ENCODE measurements at regions not wholly inside any gene's neighbourhood (a gene's known extent, or its start where the extent isn't known, plus 50 kb on each side); places are given as distances from the start of the nearest gene placed in this dataset.

- Histone ChIP-seq H3K9me3 (ENCODE audit: low read length) (peaks cover 60% of the 10 kb centered on the region), H4K20me1 (ENCODE audit: insufficient read depth, low read length) (no peaks in the 10 kb centered on the region), H3K27me3 (ENCODE audit: control insufficient read depth in 1 of 2, insufficient read depth in 2 of 2, low read length in 2 of 2) (no peaks in the 10 kb centered on the region), H3K9ac (ENCODE audit: insufficient read depth, low read depth, low read length) (no peak overlapping the region), H3K27ac (ENCODE audit: extremely low read length, insufficient read depth, low read length) (no peak overlapping the region), H3K36me3 (replicated peaks in 1 of 2; ENCODE audit: control insufficient read depth in 1 of 2, insufficient read depth in 2 of 2, low read length in 2 of 2) (no peaks in the 10 kb centered on the region), H2AFZ (ENCODE audit: low read length) (no peak overlapping the region), H3K4me1 (ENCODE audit: insufficient read depth, low read length) (no peaks in the 10 kb centered on the region), H3K4me3 (replicated peaks in 1 of 3; ENCODE audit: insufficient read depth in 1 of 3, low read depth in 2 of 3, low read length in 3 of 3) (no peak overlapping the region), H3K79me2 (ENCODE audit: insufficient read depth, low read length) (no peaks in the 10 kb centered on the region), H3K4me2 (ENCODE audit: low read depth, low read length) (no peak overlapping the region)
- no peak for DNase-seq (ENCODE audit: low spot score)
- whole genome bisulfite sequencing (ENCODE audit: low lambda C conversion rate), result 0% methylated on average over 2 of the region's 2 CpGs
- in situ Hi-C loops (cut with HindIII; ENCODE audit: extremely low pct_ligation_motif_present, low pct_unique_long_range_greater_than_20kb), result no loop called here
- intact Hi-C loops (cut with micrococcal nuclease; ENCODE audit: unreplicated experiment), result no loop called here
- POLR2A ChIA-PET, result no interaction called here
- CTCF ChIA-PET (ENCODE audit: low intra/inter-chr PET ratio, low total read pairs), result no interaction called here
- ATAC-seq, result no peak
- no peak for FAIRE-seq
- no TSS peak for BruUV-seq (replicated peaks)
- TF ChIP-seq PAXIP1 (CRISPR knock-in tag; conservative IDR thresholded peaks at IDR 0.05) (no peak), ZNF317 (CRISPR knock-in tag; IDR thresholded peaks at IDR 0.05) (no peak), ZFP36L1 (CRISPR knock-in tag; IDR thresholded peaks at IDR 0.05) (no peak), TRAFD1 (CRISPR knock-in tag; IDR thresholded peaks at IDR 0.05; ENCODE audit: borderline replicate concordance) (no peak), ZNF407 (CRISPR knock-in tag; IDR thresholded peaks at IDR 0.05; ENCODE audit: not compliant biosample characterization) (no peak), ZBTB4 (CRISPR knock-in tag; IDR thresholded peaks at IDR 0.05; ENCODE audit: borderline replicate concordance) (no peak)
These were observed 1219.0 kb upstream of the ADGRL4 start for GRCh38 chr1:80225510-80225909.

All from HepG2 (cell line).